ENCODE measurements at regions not wholly inside any gene's neighbourhood (a gene's known extent, or its start where the extent isn't known, plus 50 kb on each side); places are given as distances from the start of the nearest gene placed in this dataset.

DNA sequence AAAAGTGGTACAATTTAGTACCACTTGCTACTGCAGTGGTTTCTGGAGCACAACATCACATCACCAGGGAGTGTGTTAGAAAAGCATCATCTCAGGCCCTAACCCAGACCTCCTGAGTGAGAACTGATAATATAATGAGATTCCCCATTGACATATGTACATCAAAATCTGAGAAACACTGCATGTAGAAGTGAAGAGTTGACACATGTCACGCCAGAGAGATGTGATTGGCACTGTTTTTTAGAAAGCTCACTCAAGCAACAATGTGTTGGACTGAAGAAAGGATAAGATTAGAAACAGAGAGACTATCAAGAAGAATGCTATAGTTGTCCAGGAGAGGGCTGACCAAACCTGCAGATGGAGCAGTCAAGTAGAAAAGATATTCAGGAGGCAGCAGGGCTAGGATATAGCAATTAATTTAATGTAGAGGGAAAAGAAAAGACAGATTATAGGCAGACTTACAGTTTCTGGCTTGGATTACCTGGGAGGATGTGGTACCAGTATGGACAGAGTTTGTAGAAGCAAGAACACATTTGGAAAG is 324.4 kb upstream of the ADAMTSL1 start:
- DNase-seq (ENCODE audit: low read depth), result no peak

DNA sequence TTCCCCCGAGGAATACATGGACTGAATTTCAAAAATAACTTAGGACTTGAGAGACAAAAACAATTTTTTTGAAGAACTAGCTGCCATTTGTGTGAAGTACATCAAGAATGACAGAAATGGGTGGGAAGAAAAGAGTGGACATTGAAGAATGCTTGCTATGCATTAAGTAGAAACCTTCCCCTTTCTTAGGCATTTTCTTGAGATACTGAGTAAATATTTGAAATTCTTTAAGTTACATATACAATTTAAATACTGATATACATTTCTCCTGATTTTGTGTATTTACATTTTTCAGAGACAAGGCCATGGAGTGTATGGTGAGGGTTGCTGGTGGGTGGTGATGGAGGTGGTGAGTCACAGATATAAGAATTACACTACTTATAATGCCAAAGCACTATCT is 319.3 kb upstream of the ADAMTSL1 start:
- no peak for DNase-seq (ENCODE audit: low read depth)

DNA sequence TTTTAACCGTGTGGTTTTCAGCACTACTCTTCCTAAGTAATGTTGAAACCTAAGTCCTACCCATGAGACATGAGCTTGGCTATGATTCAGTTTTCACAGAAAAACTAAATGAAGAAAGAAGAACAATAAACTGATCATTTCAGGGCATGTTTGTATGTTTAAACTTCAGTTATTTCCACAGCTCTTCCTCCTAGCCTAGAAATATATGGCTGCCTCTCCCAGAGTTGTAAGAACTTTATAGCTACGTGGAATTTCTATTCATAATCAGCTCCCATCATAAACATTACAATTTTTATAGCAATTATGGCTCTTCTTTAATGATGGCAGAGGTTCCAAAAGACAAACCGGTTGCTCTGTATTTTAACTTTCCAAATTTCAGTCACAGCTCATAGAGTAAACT is 314.7 kb upstream of the ADAMTSL1 start:
- DNase-seq (ENCODE audit: low read depth), result no peak

DNA sequence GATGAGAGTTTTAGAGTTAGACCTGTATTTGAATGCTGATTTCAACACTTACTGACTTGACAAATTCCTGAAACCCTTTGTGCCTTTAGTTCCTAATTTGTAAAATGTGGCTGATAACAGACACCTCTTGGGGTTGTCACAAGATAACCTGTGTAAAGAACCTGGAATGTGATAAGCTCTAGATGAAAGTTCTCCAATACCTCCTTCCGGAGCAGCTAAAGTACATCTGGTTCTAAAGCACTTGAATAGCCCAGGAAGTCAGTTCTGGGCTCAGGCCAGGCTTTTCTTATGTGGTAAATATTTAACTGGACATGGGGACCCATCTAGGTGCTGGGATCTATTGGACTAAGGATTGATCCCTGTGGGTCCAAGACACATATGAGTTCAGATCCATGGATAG is 310.8 kb upstream of the ADAMTSL1 start:
- no peak for DNase-seq (ENCODE audit: low read depth)

DNA sequence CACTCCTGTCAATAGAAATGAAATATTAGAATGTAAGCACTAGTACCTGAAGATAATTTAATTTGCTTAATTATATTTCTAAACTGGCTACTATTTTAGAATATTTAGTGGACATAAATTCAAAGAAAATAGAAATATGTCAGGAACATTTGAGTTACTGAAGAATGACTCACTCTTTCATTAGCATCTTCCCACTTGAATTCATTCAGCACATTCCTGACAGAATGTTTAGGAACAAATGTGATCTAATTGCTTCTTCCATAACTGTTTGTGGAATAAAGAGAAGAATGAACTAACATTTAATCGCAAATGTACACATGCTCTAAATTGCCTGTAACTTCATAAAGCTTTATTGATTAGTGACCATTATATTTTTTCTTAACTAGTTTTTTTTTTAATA is 306.2 kb upstream of the ADAMTSL1 start:
- no peak for DNase-seq (ENCODE audit: low read depth)

DNA sequence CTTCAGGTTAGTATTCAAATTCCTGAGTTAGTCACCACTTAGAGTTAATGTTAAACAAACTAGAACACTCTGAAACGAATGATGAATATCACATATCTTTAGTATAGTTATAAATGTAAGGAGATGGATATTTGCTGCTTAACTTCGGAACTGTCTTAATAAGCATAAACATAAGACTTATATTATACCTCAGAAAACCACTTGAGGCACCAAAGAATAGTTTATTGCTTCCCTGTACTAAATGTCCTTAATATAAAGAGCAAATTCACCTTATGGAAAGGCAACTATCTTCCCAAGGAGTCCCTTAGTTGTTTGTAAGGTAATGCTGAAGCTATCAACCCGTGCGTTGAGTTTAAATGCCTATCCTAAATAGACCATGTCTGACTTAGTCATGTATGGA is 300.0 kb upstream of the ADAMTSL1 start:
- no peak for DNase-seq (ENCODE audit: low read depth)

DNA sequence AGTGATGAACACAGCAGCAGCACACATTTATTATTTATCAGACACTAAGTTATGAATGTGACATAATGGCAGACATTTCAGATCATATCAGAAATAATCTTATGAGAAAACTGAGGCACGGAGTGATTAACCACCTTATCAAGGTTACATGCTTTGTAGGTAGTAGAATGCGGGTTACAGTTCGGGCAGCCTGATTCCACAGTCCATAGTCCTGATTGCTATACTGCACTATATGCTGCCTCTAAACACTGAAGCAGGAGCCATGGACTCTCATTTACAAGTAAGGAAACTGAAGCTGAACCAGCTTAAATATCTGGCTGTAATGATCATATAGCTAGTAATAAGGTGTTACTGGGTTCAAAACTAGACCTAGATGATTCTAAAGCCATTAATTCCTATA is 291.3 kb upstream of the ADAMTSL1 start:
- no peak for DNase-seq (ENCODE audit: low read depth)

DNA sequence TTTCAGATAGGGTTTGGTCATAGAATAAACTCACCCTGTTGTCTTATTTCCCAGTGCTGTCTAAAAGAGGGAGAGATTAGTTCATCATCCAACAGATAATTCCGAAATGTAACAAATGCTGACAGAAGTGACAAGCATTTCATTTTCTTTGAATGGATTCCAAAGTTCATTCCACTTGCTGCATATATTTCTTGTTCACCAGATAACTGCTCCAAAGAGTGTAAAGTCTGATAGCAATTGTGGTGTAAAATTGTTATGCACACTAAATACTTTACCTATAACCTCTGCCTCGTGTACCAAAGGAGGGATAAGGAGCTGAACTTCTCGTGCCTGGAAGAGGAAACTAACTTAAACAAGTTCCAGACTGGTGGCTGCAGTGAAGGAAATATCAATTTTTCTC is 290.0 kb upstream of the ADAMTSL1 start:
- no peak for DNase-seq (ENCODE audit: low read depth)

DNA sequence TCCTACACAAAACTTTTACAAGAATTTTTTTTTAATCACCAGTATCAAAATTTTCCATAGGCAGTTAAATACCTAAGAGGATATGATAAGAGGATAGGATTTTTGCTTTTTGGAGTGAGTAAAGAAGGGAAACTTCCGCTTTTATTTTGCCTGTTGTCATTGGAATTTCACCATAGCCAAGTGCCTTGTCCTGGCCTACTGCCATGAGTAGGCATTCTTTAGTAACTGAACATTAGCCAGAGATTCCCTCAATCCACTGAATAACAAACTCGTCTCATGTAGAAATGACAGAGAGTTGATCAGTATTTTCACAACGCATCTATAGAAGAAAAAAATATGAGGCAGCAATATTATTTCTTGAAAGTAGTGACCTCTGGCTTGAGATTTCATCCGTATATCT is 289.6 kb upstream of the ADAMTSL1 start:
- no peak for DNase-seq (ENCODE audit: low read depth)

DNA sequence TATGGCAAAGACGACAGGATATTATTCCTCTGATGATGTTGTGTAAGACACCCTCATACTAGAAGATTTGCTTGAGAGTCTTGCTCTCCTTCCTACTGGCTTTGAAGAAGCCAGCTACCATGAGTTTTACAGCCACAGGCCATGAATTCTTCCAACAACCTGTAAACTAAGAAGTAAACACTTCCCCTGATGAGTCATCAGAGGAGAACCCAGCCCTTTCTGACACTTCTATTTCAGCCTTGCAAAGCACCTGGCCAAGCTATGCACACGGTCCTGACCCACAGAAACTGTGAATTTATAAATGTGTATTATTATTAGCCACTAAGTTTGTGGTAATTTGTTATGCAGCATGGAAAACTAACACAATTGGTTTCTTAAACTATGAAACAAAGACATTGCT is 288.8 kb upstream of the ADAMTSL1 start:
- DNase-seq (ENCODE audit: low read depth), result no peak

DNA sequence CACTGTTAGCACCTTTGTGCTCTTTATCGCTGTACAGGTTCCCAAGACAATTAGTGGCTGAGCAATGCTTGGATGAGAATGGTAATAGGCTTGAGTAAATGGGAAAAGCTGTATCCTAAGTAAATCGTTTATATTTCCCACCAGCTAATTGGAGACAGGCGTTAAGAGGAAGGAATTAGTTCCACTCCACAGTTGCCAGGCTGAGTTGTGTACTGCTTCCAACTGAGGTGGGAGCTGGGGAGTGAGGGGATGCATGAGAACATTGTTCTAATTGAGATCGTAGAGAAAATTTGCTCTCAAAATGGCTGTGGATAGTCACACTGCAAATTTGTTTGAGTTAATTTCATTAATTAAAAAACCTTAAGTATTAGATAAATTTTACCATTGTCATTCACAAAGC is 285.0 kb upstream of the ADAMTSL1 start:
- no peak for DNase-seq (ENCODE audit: low read depth)

DNA sequence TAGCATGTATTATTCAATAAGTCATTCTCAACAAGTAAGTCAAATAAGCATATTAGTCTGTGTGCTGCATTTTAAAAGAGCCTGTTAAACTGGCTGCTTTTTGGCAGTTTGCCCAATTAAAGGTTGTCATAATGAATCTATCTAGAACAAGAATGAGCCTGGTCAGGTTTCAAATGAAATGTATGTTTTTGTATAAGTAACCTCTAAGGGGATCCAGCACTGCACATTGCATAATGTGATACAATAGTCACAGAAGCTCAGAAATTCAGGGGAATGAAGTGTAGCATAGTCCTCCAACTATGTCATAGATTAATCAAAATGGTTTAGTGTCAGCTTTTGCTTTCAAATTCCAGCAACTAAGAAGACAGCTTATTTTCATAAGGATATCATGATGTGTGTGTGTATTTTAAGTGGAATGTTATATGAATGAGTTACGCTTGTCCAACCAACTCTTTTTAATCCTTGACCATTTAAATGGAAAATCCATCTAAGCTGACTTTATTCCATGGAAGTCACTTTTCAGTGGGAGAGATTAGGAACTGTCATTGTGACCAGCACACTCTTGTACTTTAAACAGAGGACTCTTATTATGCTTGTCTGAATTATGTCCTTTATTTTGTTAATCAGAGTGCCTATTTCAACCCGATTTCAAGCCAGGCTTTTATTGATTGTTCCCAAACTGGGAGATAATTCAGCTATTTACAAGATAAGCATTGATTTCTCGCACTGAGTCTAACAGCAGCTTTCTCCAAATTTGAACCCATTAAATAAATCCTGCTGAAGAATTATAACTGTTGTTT is 283.9 kb upstream of the ADAMTSL1 start:
- no peak for DNase-seq (ENCODE audit: low read depth)

DNA sequence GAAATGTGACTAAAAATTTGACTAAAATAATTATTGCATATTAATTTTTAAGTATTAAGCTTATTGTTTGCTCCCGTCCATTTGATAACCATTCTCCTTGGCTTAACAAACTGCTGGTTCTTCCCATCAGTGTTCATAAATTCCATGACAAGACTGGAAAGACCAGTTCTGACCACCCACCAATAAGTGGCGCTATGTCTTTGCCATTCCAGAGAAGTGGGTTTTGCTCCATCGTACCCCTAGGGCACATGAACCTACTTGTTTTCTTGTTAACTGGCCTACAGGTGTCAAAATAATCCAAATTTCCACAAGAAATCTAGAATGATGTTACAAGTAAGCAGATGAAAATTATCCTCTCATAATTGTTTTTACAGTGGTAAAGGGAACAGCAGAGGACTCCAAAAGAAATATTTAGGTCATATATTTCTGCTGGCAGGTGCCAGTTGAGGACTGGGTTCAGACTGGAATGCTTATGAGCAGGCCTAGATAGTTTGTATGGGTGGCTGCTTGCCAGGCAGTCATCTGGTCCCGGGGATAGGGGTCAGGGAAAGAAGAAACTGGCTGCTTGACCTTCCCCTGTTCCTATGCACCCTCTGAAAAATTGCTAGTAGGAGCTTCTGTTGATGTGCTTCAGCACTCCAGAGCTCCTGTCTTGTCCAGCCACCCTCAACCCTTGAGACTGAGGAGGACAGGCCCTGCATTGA is 283.1 kb upstream of the ADAMTSL1 start:
- DNase-seq (ENCODE audit: low read depth), result no peak

DNA sequence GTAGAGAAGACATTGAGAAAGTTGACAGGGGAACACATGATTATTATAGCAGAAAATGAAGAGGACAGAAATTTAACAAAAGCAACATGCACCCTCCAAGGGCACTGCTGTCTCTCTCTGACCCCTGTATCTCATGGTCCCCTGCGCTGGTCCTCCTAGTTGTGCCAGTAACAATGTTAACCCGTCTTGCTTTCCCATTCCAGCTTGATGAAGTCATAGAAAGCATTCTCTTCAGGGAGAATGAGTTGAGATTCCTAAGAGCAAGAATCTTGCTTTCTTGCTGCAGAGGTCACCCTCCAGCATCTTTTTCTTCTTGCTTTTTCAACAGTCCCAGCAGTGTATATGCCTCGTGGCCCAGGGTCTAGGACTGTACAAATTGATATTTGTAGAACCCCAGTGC is 279.6 kb upstream of the ADAMTSL1 start:
- no peak for DNase-seq (ENCODE audit: low read depth)

DNA sequence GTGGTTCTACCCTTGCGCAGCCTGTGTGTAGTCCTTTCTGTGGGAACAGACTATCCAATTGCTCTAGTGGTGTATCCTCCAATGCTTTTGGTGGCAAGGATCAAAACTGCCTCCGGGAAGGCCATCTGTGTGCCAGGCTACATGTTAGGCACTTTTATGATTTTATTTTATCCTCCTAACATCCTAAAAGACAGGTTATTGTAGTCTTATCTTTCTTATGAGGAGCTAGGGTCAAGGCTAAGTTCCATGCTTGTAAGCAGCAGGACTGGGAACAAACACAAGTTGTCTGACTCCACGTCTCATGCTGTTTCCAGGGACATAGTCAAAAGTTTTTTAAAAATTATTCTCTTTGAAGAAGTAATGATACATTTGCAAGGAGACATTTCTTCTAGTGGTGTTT is 278.7 kb upstream of the ADAMTSL1 start:
- no peak for DNase-seq (ENCODE audit: low read depth)

DNA sequence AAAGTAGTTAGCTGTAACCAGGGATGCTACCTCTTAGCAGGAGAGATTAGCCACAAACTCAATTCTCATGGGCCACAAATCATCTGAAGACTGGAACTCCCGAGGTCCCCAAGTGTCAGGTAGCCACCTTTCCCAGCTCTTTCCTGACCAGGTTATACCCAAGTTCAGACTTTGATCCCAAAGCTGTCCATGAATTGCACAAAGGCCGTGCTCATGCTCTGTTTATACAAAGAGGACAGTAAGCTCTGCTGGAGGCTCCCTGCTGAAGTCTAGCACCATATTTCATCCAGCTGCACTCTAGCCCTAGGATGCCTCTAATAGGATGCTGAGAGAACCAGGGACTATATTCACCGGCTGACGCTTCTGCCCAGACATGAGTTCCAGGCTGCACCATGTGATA is 271.0 kb upstream of the ADAMTSL1 start:
- DNase-seq (ENCODE audit: low read depth), result no peak

DNA sequence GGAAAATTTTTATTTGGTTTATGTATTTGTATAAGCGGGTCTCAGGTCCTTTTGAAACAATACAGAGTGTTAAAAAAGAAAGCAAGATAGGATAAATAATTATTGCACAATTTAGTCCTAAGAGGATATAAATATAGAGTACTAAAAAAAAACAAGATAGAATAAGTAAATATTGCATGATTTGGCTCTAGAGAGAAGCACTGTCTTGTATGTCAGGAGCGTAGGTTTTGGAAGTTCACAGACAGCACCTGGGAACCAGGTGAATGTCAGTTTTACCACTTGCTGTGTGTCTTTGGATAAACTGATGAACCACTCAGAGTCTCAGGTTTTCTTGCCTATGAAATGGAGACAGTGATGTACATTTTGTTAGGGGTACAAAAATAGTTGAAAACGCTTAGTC is 266.2 kb upstream of the ADAMTSL1 start:
- no peak for DNase-seq (ENCODE audit: low read depth)

DNA sequence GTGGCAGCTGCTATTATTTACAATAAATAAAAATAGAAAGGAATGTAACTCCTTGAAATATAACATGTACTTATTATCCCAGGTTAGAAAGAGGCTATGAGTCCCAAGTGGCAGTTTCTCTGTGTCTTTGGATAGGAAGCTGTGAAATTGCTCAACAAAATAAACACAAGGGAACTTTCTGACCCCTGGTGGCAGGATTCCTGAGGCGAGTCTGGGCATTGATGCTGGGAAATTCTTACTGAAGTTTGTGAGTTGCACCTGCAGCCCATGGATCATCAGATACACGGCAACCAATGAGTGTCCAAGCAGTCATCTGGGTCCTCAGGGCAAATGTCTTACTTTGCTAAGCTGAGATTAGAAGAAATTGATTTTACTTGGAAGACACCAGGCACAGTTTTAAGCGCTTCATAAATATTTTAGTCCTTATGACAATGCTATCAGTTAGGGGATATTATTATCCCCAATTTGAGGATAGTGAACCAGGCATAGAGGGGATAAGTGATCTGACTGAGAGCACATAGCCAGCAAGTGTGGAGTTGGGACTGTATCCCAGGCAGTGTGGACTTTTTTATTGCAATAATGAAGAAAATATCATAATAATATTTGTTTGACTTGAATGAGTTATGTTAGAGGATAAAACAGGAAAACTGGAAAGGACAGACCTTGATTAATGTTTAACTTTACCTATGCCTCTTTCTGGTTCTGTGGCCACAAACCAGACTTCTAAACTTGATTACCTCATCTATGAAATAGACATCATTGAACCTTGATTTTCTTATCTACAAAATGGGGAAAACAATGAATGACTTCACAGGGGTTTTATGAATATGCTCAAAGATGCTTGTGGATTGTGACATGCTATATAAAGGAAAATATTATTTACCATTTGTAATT is 265.5 kb upstream of the ADAMTSL1 start:
- DNase-seq (ENCODE audit: low read depth), result peak; percentile 5

DNA sequence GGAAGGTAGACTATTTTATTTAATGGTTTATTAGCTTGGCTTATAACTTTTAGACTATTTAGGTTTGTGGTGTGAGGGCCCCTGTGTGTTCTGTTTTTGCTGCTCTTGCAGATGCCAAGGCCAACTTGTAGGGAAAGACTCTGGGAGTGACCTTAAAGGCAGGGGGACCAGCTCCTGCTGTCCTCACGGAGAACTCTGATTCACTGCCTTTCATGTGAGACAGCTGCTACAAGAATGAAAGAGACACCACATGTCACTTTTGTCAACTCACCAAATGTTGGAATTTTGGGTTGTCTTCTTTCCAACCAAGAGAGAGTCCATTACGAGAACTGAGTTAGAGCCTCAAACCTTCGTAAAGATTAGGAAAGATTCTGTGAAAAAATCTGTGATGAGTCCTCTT is 258.3 kb upstream of the ADAMTSL1 start:
- no peak for DNase-seq (ENCODE audit: low read depth)

DNA sequence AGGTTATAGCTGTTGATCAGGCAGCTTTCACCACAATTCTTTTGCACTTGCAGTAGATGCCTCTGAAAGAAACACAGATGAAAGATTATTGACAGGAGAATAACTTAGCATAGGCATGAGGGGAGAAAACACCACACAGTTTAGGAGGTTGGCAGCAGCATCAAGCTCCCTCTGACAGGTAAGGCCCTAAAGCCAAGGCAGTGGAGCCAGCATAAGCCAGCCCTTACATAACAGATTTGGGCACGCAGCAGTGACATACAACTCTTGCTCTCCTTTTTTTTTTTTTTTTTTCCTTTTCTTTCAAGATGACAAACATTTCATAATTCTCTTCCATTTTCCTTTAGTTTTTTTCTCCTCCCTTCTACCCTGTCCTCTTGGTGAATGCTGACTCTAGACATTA is 257.6 kb upstream of the ADAMTSL1 start:
- no peak for DNase-seq (ENCODE audit: low read depth)

DNA sequence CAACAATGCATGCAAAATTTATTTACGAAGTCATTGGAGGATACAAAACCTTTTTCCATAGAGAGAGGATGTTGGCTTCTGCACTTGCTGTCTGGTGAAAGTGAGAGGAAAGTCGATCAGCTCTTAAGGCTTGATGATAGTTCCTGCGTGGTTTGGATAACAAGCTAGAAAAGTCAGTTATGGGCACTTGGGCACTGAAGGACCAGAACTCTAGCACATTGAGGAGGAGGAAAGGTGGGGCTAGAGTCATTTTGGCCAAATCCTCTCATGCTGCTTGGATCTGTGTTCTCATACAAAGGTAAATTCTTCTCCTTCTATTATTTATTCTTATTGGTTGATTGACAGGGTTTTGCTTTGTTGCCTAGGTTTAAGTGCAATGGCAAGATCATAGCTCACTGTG is 245.9 kb upstream of the ADAMTSL1 start:
- no peak for DNase-seq (ENCODE audit: low read depth)

DNA sequence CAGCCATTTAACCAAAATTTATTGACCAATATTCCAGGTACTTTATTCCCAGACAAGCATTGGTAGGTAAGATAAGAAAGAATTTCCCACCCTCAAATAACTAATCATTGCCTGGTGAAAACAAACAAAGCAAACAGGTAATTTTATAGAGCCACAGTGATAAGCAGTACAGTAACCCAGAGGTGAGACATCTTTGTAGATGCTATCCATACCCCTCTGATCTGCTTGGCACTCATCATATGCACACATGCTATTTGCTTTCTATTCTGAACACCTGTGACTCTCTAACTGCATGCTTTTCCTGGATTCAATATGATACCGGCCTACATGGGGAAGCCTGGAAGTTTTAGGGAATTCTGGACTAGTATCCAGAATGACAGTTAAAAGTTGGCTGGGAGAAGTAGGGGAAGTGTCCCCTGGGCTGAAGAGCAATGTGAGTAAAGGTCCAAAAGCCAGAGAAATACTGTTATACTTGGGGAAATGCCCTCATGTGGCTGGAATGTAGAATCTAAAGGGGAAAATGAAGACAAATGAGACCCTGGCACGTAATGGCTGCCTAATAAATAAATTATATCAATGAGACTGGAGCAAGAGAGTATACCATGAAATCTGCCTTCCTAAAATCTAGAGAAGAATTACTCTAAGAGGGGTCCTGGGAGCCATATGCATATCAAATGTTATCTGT is 243.8 kb upstream of the ADAMTSL1 start:
- DNase-seq (ENCODE audit: low read depth), result no peak

Data from Daoy (cell line).